ENCODE measurements at regions not wholly inside any gene's neighbourhood (a gene's known extent, or its start where the extent isn't known, plus 50 kb on each side); places are given as distances from the start of the nearest gene placed in this dataset.

DNA sequence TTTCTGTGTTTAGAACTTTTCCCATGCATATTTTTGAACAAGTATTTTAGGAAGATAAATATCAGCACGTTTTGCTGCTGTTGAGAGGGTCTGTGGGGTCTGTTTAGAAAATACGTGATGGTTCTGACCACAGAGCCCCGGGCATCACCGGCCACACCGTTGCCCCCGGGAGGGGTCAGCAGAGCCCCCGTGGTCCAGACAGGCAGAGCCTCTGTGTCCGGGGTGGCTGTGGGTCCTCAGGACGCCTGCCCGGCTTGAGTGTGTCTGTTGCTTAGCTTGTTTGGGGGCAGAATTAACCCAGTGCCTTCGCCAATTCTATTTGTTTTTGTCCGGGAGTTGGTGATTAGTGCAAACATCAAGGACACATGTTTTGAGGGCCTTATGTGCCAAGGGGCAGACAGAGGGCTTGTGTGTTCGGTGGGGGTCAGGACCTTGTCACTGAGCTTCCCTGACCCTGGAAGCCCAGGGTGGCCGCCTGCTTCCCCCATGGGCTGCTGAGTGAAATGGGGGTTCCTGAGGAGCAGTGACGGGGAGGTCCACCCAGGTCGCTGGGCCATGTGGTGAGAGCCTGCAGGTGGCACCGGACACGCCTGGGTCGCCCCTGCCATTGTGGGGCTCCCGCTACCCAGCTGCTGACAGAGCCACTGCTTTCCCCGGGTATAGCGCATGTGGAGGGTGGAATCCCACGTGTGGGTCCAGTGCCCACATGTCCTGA is 122.2 kb downstream of the SIK1 start:
- Mint-ChIP-seq H3K27me3 (ENCODE audit: insufficient read depth) (no peaks in the 10 kb centered on the region), H3K36me3 (ENCODE audit: low read depth) (no peaks in the 10 kb centered on the region), H3K27ac (no peak overlapping the region), H3K4me1 (no peaks in the 10 kb centered on the region), H3K9me3 (no peaks in the 10 kb centered on the region), H3K4me3 (no peak overlapping the region)
- H3K27ac ChIP-seq (ENCODE audit: low read depth, low read length), result no peak overlapping the region
- no peak overlapping the region for H3K4me3 ChIP-seq (ENCODE audit: low read length)
- no peak for DNase-seq
- no peaks in the 10 kb centered on the region for H3K36me3 ChIP-seq (ENCODE audit: control insufficient read depth, insufficient read depth, low read length)
- no peaks in the 10 kb centered on the region for H3K9me3 ChIP-seq (ENCODE audit: control insufficient read depth, low read length)
- TF ChIP-seq CTCF (conservative IDR thresholded peaks at IDR 0.05), result no peak
- WGBS, 2 experiments (ENCODE audit: insufficient coverage in 1 of 2, insufficient read length in 1 of 2), result 92 to 93% methylated on average over 20 to 23 of the region's 23 CpGs
- H3K27me3 ChIP-seq (ENCODE audit: control insufficient read depth, insufficient read depth, low read length, poor library complexity, severe bottlenecking), result no peaks in the 10 kb centered on the region
- no peak overlapping the region for H3K9ac ChIP-seq (ENCODE audit: extremely low read depth, low read length, poor library complexity, severe bottlenecking)
- no peaks in the 10 kb centered on the region for H3K4me1 ChIP-seq (ENCODE audit: control insufficient read depth, insufficient read depth, low read length)

DNA sequence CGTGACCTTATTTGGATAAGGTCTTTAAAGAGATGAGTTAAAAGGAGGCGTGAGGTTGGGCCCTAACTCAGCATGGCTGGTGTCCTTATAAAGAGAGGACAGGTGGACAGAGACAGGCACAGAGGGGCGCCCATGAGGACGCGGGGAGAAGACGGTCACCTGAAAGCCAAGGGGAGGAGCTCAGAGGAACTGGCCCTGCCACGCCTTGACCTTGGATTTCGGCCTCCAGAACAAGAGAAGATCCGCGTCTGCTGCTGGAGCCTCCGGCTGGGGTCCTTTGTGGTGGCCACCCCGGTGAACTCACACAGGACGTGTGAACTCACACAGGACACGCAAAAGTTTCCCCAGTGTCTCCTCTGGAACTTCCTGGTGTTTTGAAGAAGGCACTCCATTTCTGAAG is 122.7 kb downstream of the SIK1 start:
- Mint-ChIP-seq H3K4me1 (no peaks in the 10 kb centered on the region), H3K36me3 (ENCODE audit: low read depth) (no peaks in the 10 kb centered on the region), H3K27me3 (ENCODE audit: insufficient read depth) (no peaks in the 10 kb centered on the region), H3K4me3 (no peak overlapping the region), H3K27ac (no peak overlapping the region), H3K9me3 (no peaks in the 10 kb centered on the region)
- no peaks in the 10 kb centered on the region for H3K36me3 ChIP-seq (ENCODE audit: control insufficient read depth, insufficient read depth, low read length)
- TF ChIP-seq CTCF (conservative IDR thresholded peaks at IDR 0.05), result no peak
- H3K9me3 ChIP-seq (ENCODE audit: control insufficient read depth, low read length), result no peaks in the 10 kb centered on the region
- H3K9ac ChIP-seq (ENCODE audit: extremely low read depth, low read length, poor library complexity, severe bottlenecking), result no peak overlapping the region
- no peak for DNase-seq
- H3K4me1 ChIP-seq (ENCODE audit: control insufficient read depth, insufficient read depth, low read length), result no peaks in the 10 kb centered on the region
- 92 to 94% methylated on average over 14 of the region's 14 CpGs for WGBS, 2 experiments (ENCODE audit: insufficient coverage in 1 of 2, insufficient read length in 1 of 2)
- H3K27ac ChIP-seq (ENCODE audit: low read depth, low read length), result no peak overlapping the region
- no peaks in the 10 kb centered on the region for H3K27me3 ChIP-seq (ENCODE audit: control insufficient read depth, insufficient read depth, low read length, poor library complexity, severe bottlenecking)
- H3K4me3 ChIP-seq (ENCODE audit: low read length), result no peak overlapping the region

GRCh38 chr21:43303275-43304178 is 123.4 kb downstream of the SIK1 start:
- DNase-seq, result no peak
- Mint-ChIP-seq H3K4me1 (no peaks in the 10 kb centered on the region), H3K27me3 (ENCODE audit: insufficient read depth) (no peaks in the 10 kb centered on the region), H3K27ac (no peak overlapping the region), H3K9me3 (no peaks in the 10 kb centered on the region), H3K36me3 (ENCODE audit: low read depth) (no peaks in the 10 kb centered on the region), H3K4me3 (no peak overlapping the region)
- WGBS, 2 experiments (ENCODE audit: insufficient coverage in 1 of 2, insufficient read length in 1 of 2), result 88 to 96% methylated on average over 14 to 29 of the region's 29 CpGs
- TF ChIP-seq CTCF (conservative IDR thresholded peaks at IDR 0.05), result no peak
- no peaks in the 10 kb centered on the region for H3K27me3 ChIP-seq (ENCODE audit: control insufficient read depth, insufficient read depth, low read length, poor library complexity, severe bottlenecking)
- no peaks in the 10 kb centered on the region for H3K36me3 ChIP-seq (ENCODE audit: control insufficient read depth, insufficient read depth, low read length)
- H3K27ac ChIP-seq (ENCODE audit: low read depth, low read length), result no peak overlapping the region
- H3K4me1 ChIP-seq (ENCODE audit: control insufficient read depth, insufficient read depth, low read length), result no peaks in the 10 kb centered on the region
- H3K9ac ChIP-seq (ENCODE audit: extremely low read depth, low read length, poor library complexity, severe bottlenecking), result no peak overlapping the region
- H3K9me3 ChIP-seq (ENCODE audit: control insufficient read depth, low read length), result no peaks in the 10 kb centered on the region
- H3K4me3 ChIP-seq (ENCODE audit: low read length), result no peak overlapping the region
